HEK293 (cell line): ENCODE measurements at regions not wholly inside any gene's neighbourhood (a gene's known extent, or its start where the extent isn't known, plus 50 kb on each side); places are given as distances from the start of the nearest gene placed in this dataset.

Experiments
- CTCF ChIA-PET: fragments of 350-600 bp; formaldehyde crosslinking; extraction: SDS; loops from one replicate; lab custom pipeline; 2021; ENCODE audit warnings: antibody characterized with exemption; lab: Yijun Ruan, JAX
- POLR2A ChIA-PET: fragments of 300-600 bp; formaldehyde crosslinking; extraction: SDS; loops from one replicate; lab custom pipeline; 2020; ENCODE audit warnings: antibody characterized with exemption, inconsistent platforms; lab: Yijun Ruan, JAX
- H3K27ac ChIP-seq: fragments of 200-500 bp; sonication (Bioruptor generic); 2 replicates; pipeline ENCODE4 v1.5.1; 2014; ENCODE audit warnings: low read depth, low read length, control low read depth, inconsistent platforms; ENCODE audit errors: extremely low read depth
- H3K36me3 ChIP-seq, 2 experiments: fragments of 200-500 bp in 1 of 2; sonication (Bioruptor generic) in 1 of 2; 1 replicate in 1 of 2; 2 replicates in 1 of 2; pipeline ENCODE4 v1.5.1; 2014 to 2017; ENCODE audit warnings: inconsistent platforms in 2 of 2, low read length in 2 of 2; ENCODE audit not compliant: control insufficient read depth in 2 of 2, insufficient read depth in 1 of 2
- H3K4me1 ChIP-seq: fragments of 200-500 bp; sonication (Bioruptor generic); 2 replicates; pipeline ENCODE4 v1.5.1; 2014; ENCODE audit warnings: mild to moderate bottlenecking, low read length, inconsistent platforms; ENCODE audit not compliant: control insufficient read depth, insufficient read depth
- H3K4me3 ChIP-seq: 2 replicates; pipeline ENCODE4 v1.5.1; 2011; ENCODE audit warnings: low read depth, mild to moderate bottlenecking, control low read depth, low read length, moderate library complexity
- H3K9me3 ChIP-seq: fragments of 200-500 bp; sonication (Bioruptor generic); 2 replicates; pipeline ENCODE4 v1.5.1; 2014; ENCODE audit warnings: low read depth, low read length, inconsistent platforms; ENCODE audit not compliant: control insufficient read depth, insufficient read depth
- GLI4 ChIP-seq: fragments of 450-650 bp; formaldehyde crosslinking; IDR thresholded peaks from 2 replicates; pipeline ENCODE4 v1.5.1; 2016; ENCODE audit warnings: missing biosample characterization, missing genetic modification characterization
- HOXC10 ChIP-seq: sonication (generic); formaldehyde crosslinking; IDR thresholded peaks from 2 replicates; pipeline ENCODE4 v1.8.1; 2023; ENCODE audit warnings: mild to moderate bottlenecking, missing genetic modification reagents
- KLF8 ChIP-seq: fragments of 450-650 bp; formaldehyde crosslinking; IDR thresholded peaks from 2 replicates; pipeline ENCODE4 v1.5.1; 2016; ENCODE audit warnings: missing biosample characterization, missing genetic modification characterization
- KLF9 ChIP-seq: fragments of 450-650 bp; formaldehyde crosslinking; IDR thresholded peaks from 2 replicates; pipeline ENCODE4 v1.5.1; 2016; ENCODE audit warnings: missing biosample characterization, missing genetic modification characterization, low read depth
- SP3 ChIP-seq: fragments of 450-650 bp; formaldehyde crosslinking; IDR thresholded peaks from 2 replicates; pipeline ENCODE4 v1.5.1; 2016; ENCODE audit warnings: missing biosample characterization, missing genetic modification characterization
- ZNF155 ChIP-seq: fragments of 450-650 bp; formaldehyde crosslinking; IDR thresholded peaks from 2 replicates; pipeline ENCODE4 v1.5.1; 2016; ENCODE audit warnings: missing biosample characterization, missing genetic modification characterization
- ZNF174 ChIP-seq: fragments of 450-650 bp; formaldehyde crosslinking; IDR thresholded peaks from 2 replicates; pipeline ENCODE4 v1.5.0; 2017; ENCODE audit warnings: missing biosample characterization, mild to moderate bottlenecking, missing genetic modification characterization
- ZNF175 ChIP-seq: fragments of 450-650 bp; formaldehyde crosslinking; IDR thresholded peaks from 2 replicates; pipeline ENCODE4 v1.5.1; 2016; ENCODE audit warnings: missing biosample characterization, missing genetic modification characterization
- ZNF501 ChIP-seq: fragments of 450-650 bp; formaldehyde crosslinking; IDR thresholded peaks from 2 replicates; pipeline ENCODE4 v1.5.1; 2016; ENCODE audit warnings: missing biosample characterization, missing genetic modification characterization
- ZNF529 ChIP-seq: fragments of 450-650 bp; formaldehyde crosslinking; IDR thresholded peaks from 2 replicates; pipeline ENCODE4 v1.5.1; 2017; ENCODE audit warnings: missing genetic modification characterization, missing biosample characterization; ENCODE audit not compliant: insufficient replicate concordance
- ZNF530 ChIP-seq: fragments of 450-650 bp; formaldehyde crosslinking; IDR thresholded peaks from 2 replicates; pipeline ENCODE4 v1.5.1; 2016; ENCODE audit warnings: low read depth, missing biosample characterization, missing genetic modification characterization
- ZNF610 ChIP-seq: fragments of 450-650 bp; formaldehyde crosslinking; IDR thresholded peaks from 2 replicates; pipeline ENCODE4 v1.5.1; 2016; ENCODE audit warnings: missing biosample characterization, missing genetic modification characterization, borderline replicate concordance
- ZNF626 ChIP-seq: fragments of 450-650 bp; sonication (Bioruptor Pico); formaldehyde crosslinking; IDR thresholded peaks from 2 replicates; pipeline ENCODE4 v1.5.1; 2018; ENCODE audit warnings: missing biosample characterization, missing genetic modification characterization, inconsistent platforms
- ZNF664 ChIP-seq: fragments of 450-650 bp; formaldehyde crosslinking; IDR thresholded peaks from 2 replicates; pipeline ENCODE4 v1.5.1; 2016; ENCODE audit warnings: missing biosample characterization, missing genetic modification characterization
- ZNF670 ChIP-seq: fragments of 450-650 bp; formaldehyde crosslinking; IDR thresholded peaks from 2 replicates; pipeline ENCODE4 v1.5.1; 2016; ENCODE audit warnings: missing biosample characterization, missing genetic modification characterization, low read depth
- ZNF707 ChIP-seq: fragments of 450-650 bp; formaldehyde crosslinking; IDR thresholded peaks from 2 replicates; pipeline ENCODE4 v1.5.1; 2016; ENCODE audit warnings: missing biosample characterization, missing genetic modification characterization
- ZNF785 ChIP-seq: fragments of 450-650 bp; formaldehyde crosslinking; IDR thresholded peaks from 2 replicates; pipeline ENCODE4 v1.5.1; 2016; ENCODE audit warnings: missing biosample characterization, missing genetic modification characterization
- ZSCAN16 ChIP-seq: fragments of 450-650 bp; formaldehyde crosslinking; IDR thresholded peaks from 2 replicates; pipeline ENCODE4 v1.5.1; 2016; ENCODE audit warnings: missing biosample characterization, missing genetic modification characterization
- TF ChIP-seq, protein P1 (sequence below): fragments of 450-650 bp; formaldehyde crosslinking; IDR thresholded peaks from 2 replicates; pipeline ENCODE4; 2016; ENCODE audit warnings: missing biosample characterization, missing genetic modification characterization
- TF ChIP-seq, protein P2 (sequence below): fragments of 450-650 bp; formaldehyde crosslinking; IDR thresholded peaks from 2 replicates; pipeline ENCODE4 v1.5.1; 2017; ENCODE audit warnings: missing biosample characterization, missing genetic modification characterization
- TF ChIP-seq, protein P3 (sequence below): fragments of 450-650 bp; formaldehyde crosslinking; IDR thresholded peaks from 2 replicates; pipeline ENCODE4 v1.5.1; 2016; ENCODE audit warnings: missing biosample characterization, missing genetic modification characterization
- TF ChIP-seq, protein P4 (sequence below): fragments of 450-650 bp; IDR thresholded peaks from 2 replicates; pipeline ENCODE4 v1.5.1; 2018; ENCODE audit warnings: missing biosample characterization, missing genetic modification characterization
- TF ChIP-seq, protein P5 (sequence below): fragments of 450-650 bp; formaldehyde crosslinking; IDR thresholded peaks from 2 replicates; pipeline ENCODE4 v1.5.1; 2017; ENCODE audit warnings: missing biosample characterization, missing genetic modification characterization
- TF ChIP-seq, protein P6 (sequence below): fragments of 450-650 bp; formaldehyde crosslinking; IDR thresholded peaks from 2 replicates; pipeline ENCODE4 v1.5.1; 2017; ENCODE audit warnings: missing biosample characterization, mild to moderate bottlenecking, missing genetic modification characterization, moderate library complexity

DNA sequence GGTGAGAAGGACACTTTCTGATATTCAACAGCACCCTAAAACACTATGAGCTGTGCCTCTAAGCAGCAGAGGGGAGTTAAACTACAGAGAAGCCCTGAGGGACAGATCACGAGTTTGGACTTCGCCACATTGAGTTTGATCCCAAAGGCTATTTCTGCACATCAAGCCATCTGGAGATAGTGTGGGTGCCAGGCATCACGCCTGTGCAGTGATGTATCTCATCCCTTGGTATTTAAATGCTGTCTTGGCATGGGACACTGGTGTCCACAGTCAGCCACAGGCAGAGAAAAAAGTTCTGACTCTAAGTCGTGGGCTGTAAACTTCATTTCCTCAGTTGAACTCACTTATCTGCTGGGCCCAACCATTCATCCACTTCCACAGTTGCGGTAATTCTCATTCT, 742.3 kb upstream of the CELF4 start:
- H3K9me3 ChIP-seq = no peaks in the 10 kb centered on the region
- no peaks in the 10 kb centered on the region for H3K4me1 ChIP-seq
- ChIA-PET CTCF (interaction anchor here (0.6 kb wide), 1 partner anchor 100 kb away, joined by 3 read pairs; no protein-coding TSS in a partner anchor), POLR2A (no interaction called here)
- H3K36me3 ChIP-seq = no peaks in the 10 kb centered on the region
- no peak overlapping the region for H3K27ac ChIP-seq
- no peak overlapping the region for H3K4me3 ChIP-seq
- no peak for TF ChIP-seq ZNF530 (tag by site-specific recombination)
- TF ChIP-seq ZNF664 (tag by site-specific recombination) = no peak
- TF ChIP-seq, protein P1, sequence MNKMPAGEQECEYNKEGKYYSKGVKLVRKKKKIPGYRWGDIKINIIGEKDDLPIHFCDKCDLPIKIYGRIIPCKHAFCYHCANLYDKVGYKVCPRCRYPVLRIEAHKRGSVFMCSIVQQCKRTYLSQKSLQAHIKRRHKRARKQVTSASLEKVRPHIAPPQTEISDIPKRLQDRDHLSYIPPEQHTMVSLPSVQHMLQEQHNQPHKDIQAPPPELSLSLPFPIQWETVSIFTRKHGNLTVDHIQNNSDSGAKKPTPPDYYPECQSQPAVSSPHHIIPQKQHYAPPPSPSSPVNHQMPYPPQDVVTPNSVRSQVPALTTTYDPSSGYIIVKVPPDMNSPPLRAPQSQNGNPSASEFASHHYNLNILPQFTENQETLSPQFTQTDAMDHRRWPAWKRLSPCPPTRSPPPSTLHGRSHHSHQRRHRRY (tag by site-specific recombination) = no peak
- no peak for TF ChIP-seq ZNF155
- TF ChIP-seq, protein P2, sequence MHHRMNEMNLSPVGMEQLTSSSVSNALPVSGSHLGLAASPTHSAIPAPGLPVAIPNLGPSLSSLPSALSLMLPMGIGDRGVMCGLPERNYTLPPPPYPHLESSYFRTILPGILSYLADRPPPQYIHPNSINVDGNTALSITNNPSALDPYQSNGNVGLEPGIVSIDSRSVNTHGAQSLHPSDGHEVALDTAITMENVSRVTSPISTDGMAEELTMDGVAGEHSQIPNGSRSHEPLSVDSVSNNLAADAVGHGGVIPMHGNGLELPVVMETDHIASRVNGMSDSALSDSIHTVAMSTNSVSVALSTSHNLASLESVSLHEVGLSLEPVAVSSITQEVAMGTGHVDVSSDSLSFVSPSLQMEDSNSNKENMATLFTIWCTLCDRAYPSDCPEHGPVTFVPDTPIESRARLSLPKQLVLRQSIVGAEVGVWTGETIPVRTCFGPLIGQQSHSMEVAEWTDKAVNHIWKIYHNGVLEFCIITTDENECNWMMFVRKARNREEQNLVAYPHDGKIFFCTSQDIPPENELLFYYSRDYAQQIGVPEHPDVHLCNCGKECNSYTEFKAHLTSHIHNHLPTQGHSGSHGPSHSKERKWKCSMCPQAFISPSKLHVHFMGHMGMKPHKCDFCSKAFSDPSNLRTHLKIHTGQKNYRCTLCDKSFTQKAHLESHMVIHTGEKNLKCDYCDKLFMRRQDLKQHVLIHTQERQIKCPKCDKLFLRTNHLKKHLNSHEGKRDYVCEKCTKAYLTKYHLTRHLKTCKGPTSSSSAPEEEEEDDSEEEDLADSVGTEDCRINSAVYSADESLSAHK = no peak
- TF ChIP-seq ZNF626 (tag by site-specific recombination) = no peak
- TF ChIP-seq SP3 (tag by site-specific recombination) = no peak
- TF ChIP-seq, protein P3, sequence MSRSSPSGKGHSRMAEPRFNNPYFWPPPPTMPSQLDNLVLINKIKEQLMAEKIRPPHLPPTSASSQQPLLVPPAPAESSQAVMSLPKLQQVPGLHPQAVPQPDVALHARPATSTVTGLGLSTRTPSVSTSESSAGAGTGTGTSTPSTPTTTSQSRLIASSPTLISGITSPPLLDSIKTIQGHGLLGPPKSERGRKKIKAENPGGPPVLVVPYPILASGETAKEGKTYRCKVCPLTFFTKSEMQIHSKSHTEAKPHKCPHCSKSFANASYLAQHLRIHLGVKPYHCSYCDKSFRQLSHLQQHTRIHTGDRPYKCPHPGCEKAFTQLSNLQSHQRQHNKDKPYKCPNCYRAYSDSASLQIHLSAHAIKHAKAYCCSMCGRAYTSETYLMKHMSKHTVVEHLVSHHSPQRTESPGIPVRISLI (tag by site-specific recombination) = no peak
- TF ChIP-seq ZNF670 = no peak
- TF ChIP-seq HOXC10 = no peak
- TF ChIP-seq ZNF175 (tag by site-specific recombination) = no peak

DNA sequence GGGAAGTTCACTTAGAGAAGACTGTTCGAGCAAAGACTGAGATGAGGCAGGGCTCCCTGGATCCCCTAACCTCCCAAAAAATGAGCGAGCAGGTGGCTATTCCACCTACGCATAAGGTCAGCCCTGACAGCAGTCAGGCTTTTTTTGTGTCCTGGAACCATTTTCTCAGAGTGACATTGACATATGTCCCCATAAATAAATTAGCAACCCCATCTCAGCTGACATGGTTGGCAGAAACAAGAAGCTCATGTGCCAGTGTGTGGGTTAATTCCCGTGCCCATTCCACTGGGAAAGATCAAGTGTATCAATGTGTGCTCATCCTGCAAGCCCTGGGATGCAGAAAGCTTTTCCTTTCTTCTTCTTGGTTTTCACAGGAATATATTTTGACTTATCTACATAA, 740.4 kb upstream of the CELF4 start:
- Histone ChIP-seq H3K9me3 (no peaks in the 10 kb centered on the region), H3K4me3 (no peak overlapping the region), H3K27ac (no peak overlapping the region), H3K36me3 (no peaks in the 10 kb centered on the region), H3K4me1 (no peaks in the 10 kb centered on the region)
- CTCF ChIA-PET = no interaction called here
- TF ChIP-seq KLF8 (tag by site-specific recombination) = no peak
- TF ChIP-seq, all 188 proteins: peak for 0
- POLR2A ChIA-PET = no interaction called here

DNA sequence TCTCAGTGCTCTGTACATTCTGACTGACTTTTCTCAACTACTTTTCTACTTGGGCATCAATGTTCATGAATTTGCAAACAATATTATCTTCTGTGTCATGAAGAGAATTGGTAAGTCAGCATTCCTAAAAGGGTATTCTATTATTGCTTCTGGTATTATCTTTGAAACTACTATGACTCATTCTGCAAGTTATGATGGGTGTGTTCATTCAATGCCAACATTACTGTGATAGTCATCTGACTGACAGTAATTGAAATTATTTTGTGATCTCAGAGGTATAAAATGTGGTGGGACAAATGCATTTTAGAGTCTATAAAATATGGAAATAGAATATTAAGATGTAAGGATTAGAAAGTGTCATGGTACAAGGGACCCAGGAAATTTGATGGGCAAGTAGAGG, 736.0 kb upstream of the CELF4 start:
- no peaks in the 10 kb centered on the region for H3K36me3 ChIP-seq
- POLR2A ChIA-PET = no interaction called here
- H3K9me3 ChIP-seq = no peaks in the 10 kb centered on the region
- no peak overlapping the region for H3K4me3 ChIP-seq
- no peaks in the 10 kb centered on the region for H3K4me1 ChIP-seq
- CTCF ChIA-PET = interaction anchor here (0.6 kb wide), 1 partner anchor 109 kb away, joined by 3 read pairs; no protein-coding TSS in a partner anchor
- H3K27ac ChIP-seq = no peak overlapping the region
- TF ChIP-seq ZNF529 (no peak), ZNF174 (tag by site-specific recombination) (no peak), ZSCAN16 (tag by site-specific recombination) (no peak), KLF9 (tag by site-specific recombination) (no peak), GLI4 (no peak), ZNF785 (tag by site-specific recombination) (no peak), ZNF610 (no peak), ZNF501 (tag by site-specific recombination) (no peak), ZNF707 (tag by site-specific recombination) (no peak)
- TF ChIP-seq, protein P4, sequence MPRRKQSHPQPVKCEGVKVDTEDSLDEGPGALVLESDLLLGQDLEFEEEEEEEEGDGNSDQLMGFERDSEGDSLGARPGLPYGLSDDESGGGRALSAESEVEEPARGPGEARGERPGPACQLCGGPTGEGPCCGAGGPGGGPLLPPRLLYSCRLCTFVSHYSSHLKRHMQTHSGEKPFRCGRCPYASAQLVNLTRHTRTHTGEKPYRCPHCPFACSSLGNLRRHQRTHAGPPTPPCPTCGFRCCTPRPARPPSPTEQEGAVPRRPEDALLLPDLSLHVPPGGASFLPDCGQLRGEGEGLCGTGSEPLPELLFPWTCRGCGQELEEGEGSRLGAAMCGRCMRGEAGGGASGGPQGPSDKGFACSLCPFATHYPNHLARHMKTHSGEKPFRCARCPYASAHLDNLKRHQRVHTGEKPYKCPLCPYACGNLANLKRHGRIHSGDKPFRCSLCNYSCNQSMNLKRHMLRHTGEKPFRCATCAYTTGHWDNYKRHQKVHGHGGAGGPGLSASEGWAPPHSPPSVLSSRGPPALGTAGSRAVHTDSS = no peak
- TF ChIP-seq, protein P5, sequence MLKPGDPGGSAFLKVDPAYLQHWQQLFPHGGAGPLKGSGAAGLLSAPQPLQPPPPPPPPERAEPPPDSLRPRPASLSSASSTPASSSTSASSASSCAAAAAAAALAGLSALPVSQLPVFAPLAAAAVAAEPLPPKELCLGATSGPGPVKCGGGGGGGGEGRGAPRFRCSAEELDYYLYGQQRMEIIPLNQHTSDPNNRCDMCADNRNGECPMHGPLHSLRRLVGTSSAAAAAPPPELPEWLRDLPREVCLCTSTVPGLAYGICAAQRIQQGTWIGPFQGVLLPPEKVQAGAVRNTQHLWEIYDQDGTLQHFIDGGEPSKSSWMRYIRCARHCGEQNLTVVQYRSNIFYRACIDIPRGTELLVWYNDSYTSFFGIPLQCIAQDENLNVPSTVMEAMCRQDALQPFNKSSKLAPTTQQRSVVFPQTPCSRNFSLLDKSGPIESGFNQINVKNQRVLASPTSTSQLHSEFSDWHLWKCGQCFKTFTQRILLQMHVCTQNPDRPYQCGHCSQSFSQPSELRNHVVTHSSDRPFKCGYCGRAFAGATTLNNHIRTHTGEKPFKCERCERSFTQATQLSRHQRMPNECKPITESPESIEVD (tag by site-specific recombination) = no peak
- TF ChIP-seq, protein P6, sequence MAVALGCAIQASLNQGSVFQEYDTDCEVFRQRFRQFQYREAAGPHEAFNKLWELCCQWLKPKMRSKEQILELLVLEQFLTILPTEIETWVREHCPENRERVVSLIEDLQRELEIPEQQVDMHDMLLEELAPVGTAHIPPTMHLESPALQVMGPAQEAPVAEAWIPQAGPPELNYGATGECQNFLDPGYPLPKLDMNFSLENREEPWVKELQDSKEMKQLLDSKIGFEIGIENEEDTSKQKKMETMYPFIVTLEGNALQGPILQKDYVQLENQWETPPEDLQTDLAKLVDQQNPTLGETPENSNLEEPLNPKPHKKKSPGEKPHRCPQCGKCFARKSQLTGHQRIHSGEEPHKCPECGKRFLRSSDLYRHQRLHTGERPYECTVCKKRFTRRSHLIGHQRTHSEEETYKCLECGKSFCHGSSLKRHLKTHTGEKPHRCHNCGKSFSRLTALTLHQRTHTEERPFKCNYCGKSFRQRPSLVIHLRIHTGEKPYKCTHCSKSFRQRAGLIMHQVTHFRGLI = no peak
